ENCODE measurements at regions not wholly inside any gene's neighbourhood (a gene's known extent, or its start where the extent isn't known, plus 50 kb on each side); places are given as distances from the start of the nearest gene placed in this dataset.

GRCh38 chr14:27067961-27068360 lies 470.1 kb upstream of the NOVA1 start:
- Histone ChIP-seq H3K27me3 (ENCODE audit: control insufficient read depth, insufficient read depth, low read length) (no peaks in the 10 kb centered on the region), H3K4me3 (ENCODE audit: low read depth, low read length) (no peak overlapping the region), H3K36me3 (ENCODE audit: control insufficient read depth, insufficient read depth, low read length) (no peaks in the 10 kb centered on the region)
- FAIRE-seq: no peak
- no peak for DNase-seq (ENCODE audit: low read depth)
- TF ChIP-seq CTCF (IDR thresholded peaks at IDR 0.05; ENCODE audit: insufficient read depth, low read length, severe bottlenecking): no peak

- DNase-seq (ENCODE audit: low read depth): no peak
- no peaks in the 10 kb centered on the region for H3K27me3 ChIP-seq (ENCODE audit: control insufficient read depth, insufficient read depth, low read length)
- TF ChIP-seq CTCF (IDR thresholded peaks at IDR 0.05; ENCODE audit: insufficient read depth, low read length, severe bottlenecking): no peak
- no peak overlapping the region for H3K4me3 ChIP-seq (ENCODE audit: low read depth, low read length)
- FAIRE-seq: no peak
- H3K36me3 ChIP-seq (ENCODE audit: control insufficient read depth, insufficient read depth, low read length): no peaks in the 10 kb centered on the region
Measured at GRCh38 chr14:27072589-27072988, 474.8 kb upstream of the NOVA1 start.

- no peak for DNase-seq (ENCODE audit: low read depth)
- H3K27me3 ChIP-seq (ENCODE audit: control insufficient read depth, insufficient read depth, low read length): no peaks in the 10 kb centered on the region
- FAIRE-seq: no peak
- H3K4me3 ChIP-seq (ENCODE audit: low read depth, low read length): no peak overlapping the region
- no peaks in the 10 kb centered on the region for H3K36me3 ChIP-seq (ENCODE audit: control insufficient read depth, insufficient read depth, low read length)
- TF ChIP-seq CTCF (IDR thresholded peaks at IDR 0.05; ENCODE audit: insufficient read depth, low read length, severe bottlenecking): no peak
Measured at GRCh38 chr14:27075503-27075902, 477.7 kb upstream of the NOVA1 start.

- DNase-seq (ENCODE audit: low read depth): no peak
- no peaks in the 10 kb centered on the region for H3K36me3 ChIP-seq (ENCODE audit: control insufficient read depth, insufficient read depth, low read length)
- H3K4me3 ChIP-seq (ENCODE audit: low read depth, low read length): no peak overlapping the region
- H3K27me3 ChIP-seq (ENCODE audit: control insufficient read depth, insufficient read depth, low read length): no peaks in the 10 kb centered on the region
- no peak for FAIRE-seq
- no peak for TF ChIP-seq CTCF (IDR thresholded peaks at IDR 0.05; ENCODE audit: insufficient read depth, low read length, severe bottlenecking)
Measured at GRCh38 chr14:27077214-27077613, 479.4 kb upstream of the NOVA1 start.

- H3K36me3 ChIP-seq (ENCODE audit: control insufficient read depth, insufficient read depth, low read length): no peaks in the 10 kb centered on the region
- DNase-seq (ENCODE audit: low read depth): no peak
- H3K4me3 ChIP-seq (ENCODE audit: low read depth, low read length): no peak overlapping the region
- no peak for TF ChIP-seq CTCF (IDR thresholded peaks at IDR 0.05; ENCODE audit: insufficient read depth, low read length, severe bottlenecking)
- FAIRE-seq: no peak
- no peaks in the 10 kb centered on the region for H3K27me3 ChIP-seq (ENCODE audit: control insufficient read depth, insufficient read depth, low read length)
Measured at GRCh38 chr14:27077710-27078109, 479.9 kb upstream of the NOVA1 start.

- TF ChIP-seq CTCF (IDR thresholded peaks at IDR 0.05; ENCODE audit: insufficient read depth, low read length, severe bottlenecking): no peak
- H3K36me3 ChIP-seq (ENCODE audit: control insufficient read depth, insufficient read depth, low read length): no peaks in the 10 kb centered on the region
- DNase-seq (ENCODE audit: low read depth): no peak
Measured at GRCh38 chr14:27078191-27078590, 480.4 kb upstream of the NOVA1 start.

More at GRCh38 chr14:27078191-27078590, 480.4 kb upstream of the NOVA1 start:
- no peak overlapping the region for H3K4me3 ChIP-seq (ENCODE audit: low read depth, low read length)
- FAIRE-seq: no peak
- no peaks in the 10 kb centered on the region for H3K27me3 ChIP-seq (ENCODE audit: control insufficient read depth, insufficient read depth, low read length)

Data from bronchial epithelial cell (primary cell).